HepG2 (cell line): ENCODE measurements at regions not wholly inside any gene's neighbourhood (a gene's known extent, or its start where the extent isn't known, plus 50 kb on each side); places are given as distances from the start of the nearest gene placed in this dataset.

Experiments
- ATAC-seq: fragments of 200-7000 bp; cut with Tn5 transposase; 3 replicates; pipeline ENCODE4 v1.9.1; 2020; ENCODE audit warnings: mild to moderate bottlenecking, moderate library complexity
- BruUV-seq: library from RNA; stranded (reverse); fragments of 400-500 nt; replicated peaks from 2 replicates; lab custom pipeline; 2021; lab: Mats Ljungman, UMichigan
- CTCF ChIA-PET: fragments of 300-600 bp; formaldehyde crosslinking; extraction: SDS; loops from one replicate; lab custom pipeline; 2021; ENCODE audit warnings: low total read pairs, inconsistent platforms, low intra/inter-chr PET ratio; lab: Yijun Ruan, JAX
- POLR2A ChIA-PET: fragments of 350-600 bp; sonication (Branson Sonifier 250); formaldehyde crosslinking; loops from one replicate; lab custom pipeline; 2020; ENCODE audit warnings: antibody characterized with exemption, inconsistent platforms; lab: Yijun Ruan, JAX
- DNase-seq: peaks from one replicate; pipeline ENCODE4 v3.0.0-alpha.2; 2015; ENCODE audit warnings: low spot score
- FAIRE-seq: peaks from 3 replicates; lab custom pipeline; 2011; peaks lifted over from hg19 to GRCh38; lab: Jason Lieb, UNC
- H2AFZ ChIP-seq: one replicate; pipeline ENCODE4 v1.6.1; 2011; ENCODE audit warnings: low read length, inconsistent platforms
- H3K27ac ChIP-seq: fragments of 300-600 bp; 3 replicates; pipeline ENCODE4 v1.8.0; 2011; ENCODE audit warnings: mixed run types, mild to moderate bottlenecking, mixed read lengths, low read length, inconsistent platforms; ENCODE audit not compliant: insufficient read depth; ENCODE audit errors: extremely low read length
- H3K27me3 ChIP-seq, 2 experiments: fragments of 200-600 bp in 1 of 2; 2 replicates in 1 of 2; 3 replicates in 1 of 2; pipeline versions ENCODE4 v1.6.0 to v1.8.0; 2011; ENCODE audit warnings: low read length in 2 of 2, mild to moderate bottlenecking in 2 of 2, moderate library complexity in 2 of 2, inconsistent platforms in 1 of 2; ENCODE audit not compliant: insufficient read depth in 2 of 2, control insufficient read depth in 1 of 2
- H3K36me3 ChIP-seq, 2 experiments: fragments of 200-600 bp in 1 of 2; replicated peaks in 1 of 2; 2 replicates in 1 of 2; 3 replicates in 1 of 2; pipeline versions ENCODE4 v1.5.1 to v1.8.0; 2011; ENCODE audit warnings: low read length in 2 of 2, inconsistent platforms in 1 of 2; ENCODE audit not compliant: insufficient read depth in 2 of 2, control insufficient read depth in 1 of 2
- H3K4me1 ChIP-seq: 2 replicates; pipeline ENCODE4 v1.5.1; 2012; ENCODE audit warnings: low read length, inconsistent platforms; ENCODE audit not compliant: insufficient read depth
- H3K4me2 ChIP-seq: 2 replicates; pipeline ENCODE4 v1.6.0; 2011; ENCODE audit warnings: low read depth, low read length, inconsistent platforms
- H3K4me3 ChIP-seq, 3 experiments: fragments of 200-600 bp in 1 of 3; sonication (generic), shearing (Covaris generic) in 1 of 3; replicated peaks in 1 of 3; 2 replicates each; pipeline ENCODE4 v1.5.1; 2011 to 2016; ENCODE audit warnings: low read length in 3 of 3, inconsistent platforms in 2 of 3, low read depth in 2 of 3, mild to moderate bottlenecking in 2 of 3, control low read depth in 1 of 3, mixed read lengths in 1 of 3; ENCODE audit not compliant: insufficient read depth in 1 of 3
- H3K79me2 ChIP-seq: one replicate; pipeline ENCODE4 v1.6.1; 2011; ENCODE audit warnings: low read length, inconsistent platforms; ENCODE audit not compliant: insufficient read depth
- H3K9ac ChIP-seq: 2 replicates; pipeline ENCODE4 v1.6.0; 2011; ENCODE audit warnings: mild to moderate bottlenecking, low read depth, low read length, inconsistent platforms; ENCODE audit not compliant: insufficient read depth
- H3K9me3 ChIP-seq: 2 replicates; pipeline ENCODE4 v1.5.1; 2012; ENCODE audit warnings: mild to moderate bottlenecking, low read length
- H4K20me1 ChIP-seq: 2 replicates; pipeline ENCODE4 v1.6.0; 2011; ENCODE audit warnings: inconsistent platforms, mild to moderate bottlenecking, low read length, moderate library complexity; ENCODE audit not compliant: insufficient read depth
- CBX2 ChIP-seq, 2 experiments: fragments of 200-600 bp in 1 of 2; sonication (generic); formaldehyde crosslinking in 1 of 2; IDR thresholded peaks; 2 replicates each; pipeline versions ENCODE4 v1.7.0 to v1.8.1; 2018 to 2022; ENCODE audit warnings: low read depth in 2 of 2, low read length in 1 of 2, mild to moderate bottlenecking in 1 of 2, missing genetic modification reagents in 1 of 2
- HES4 ChIP-seq: sonication (generic); formaldehyde crosslinking; IDR thresholded peaks from 2 replicates; pipeline ENCODE4 v1.9.0; 2021; ENCODE audit warnings: mild to moderate bottlenecking, missing genetic modification reagents, borderline replicate concordance
- HMGA1 ChIP-seq: sonication (generic); formaldehyde crosslinking; conservative IDR thresholded peaks from 2 replicates; pipeline ENCODE4 v1.4.0; 2020; ENCODE audit warnings: missing genetic modification reagents
- IRF2 ChIP-seq: IDR thresholded peaks from 2 replicates; pipeline ENCODE4 v1.6.1; 2018; ENCODE audit warnings: missing genetic modification reagents, missing compliant biosample characterization
- NONO ChIP-seq, 2 experiments: fragments of 450-650 bp in 1 of 2; sonication (generic) in 1 of 2; formaldehyde crosslinking in 1 of 2; IDR thresholded peaks in 1 of 2; conservative IDR thresholded peaks in 1 of 2; 2 replicates each; pipeline versions ENCODE4 v1.6.1 to v1.8.0; 2017 to 2022; ENCODE audit warnings: mild to moderate bottlenecking in 1 of 2, missing genetic modification reagents in 1 of 2, moderate library complexity in 1 of 2
- SMARCC2 ChIP-seq: fragments of 450-650 bp; IDR thresholded peaks from 2 replicates; pipeline ENCODE4 v1.6.1; 2017; ENCODE audit warnings: antibody characterized with exemption, mild to moderate bottlenecking
- YEATS4 ChIP-seq: sonication (generic); formaldehyde crosslinking; IDR thresholded peaks from 2 replicates; pipeline ENCODE4 v1.4.0; 2020; ENCODE audit warnings: missing genetic modification reagents, borderline replicate concordance
- ZKSCAN5 ChIP-seq: sonication (generic); formaldehyde crosslinking; IDR thresholded peaks from 2 replicates; pipeline ENCODE4 v1.5.1; 2020; ENCODE audit warnings: mild to moderate bottlenecking, missing genetic modification reagents
- ZNF180 ChIP-seq: sonication (generic); formaldehyde crosslinking; IDR thresholded peaks from 2 replicates; pipeline ENCODE4 v1.4.0; 2020; ENCODE audit warnings: low read depth, missing genetic modification reagents, borderline replicate concordance
- ZNF740 ChIP-seq: sonication (generic); formaldehyde crosslinking; IDR thresholded peaks from 2 replicates; pipeline ENCODE4 v1.4.0; 2020; ENCODE audit warnings: missing genetic modification reagents
- WGBS: methylation state at CpG from one replicate; pipeline ENCODE4 v1.1.6; 2017; ENCODE audit warnings: low lambda C conversion rate; 5-methylcytosine and 5-hydroxymethylcytosine counted together
- in situ Hi-C: cut with HindIII; loops from 2 replicates; pipeline ENCODE4 v1.10.0; 2017; ENCODE audit warnings: low pct_unique_long_range_greater_than_20kb; ENCODE audit not compliant: extremely low pct_ligation_motif_present
- intact Hi-C: fragments of 100-400 bp; cut with micrococcal nuclease; formaldehyde crosslinking; loops from one replicate; pipeline ENCODE4 v1.10.0; 2022; ENCODE audit not compliant: unreplicated experiment

GRCh38 chr13:106423530-106423929 is 111.9 kb downstream of the EFNB2 start:
- 23% methylated on average over 7 of the region's 7 CpGs for WGBS
- DNase-seq (no peak), FAIRE-seq (no peak), ATAC-seq (no peak)
- H3K4me2 ChIP-seq: no peak overlapping the region
- TF ChIP-seq HMGA1 (CRISPR knock-in tag): no peak
- TF ChIP-seq ZKSCAN5 (CRISPR knock-in tag): no peak
- TF ChIP-seq HES4 (CRISPR knock-in tag): no peak
- TF ChIP-seq ZNF180 (CRISPR knock-in tag): no peak
- no peak for TF ChIP-seq IRF2 (CRISPR knock-in tag)
- TF ChIP-seq YEATS4 (CRISPR knock-in tag): no peak
- TF ChIP-seq NONO (IDR thresholded peaks at IDR 0.05): no peak
- no peak for TF ChIP-seq NONO (CRISPR knock-in tag; conservative IDR thresholded peaks at IDR 0.05)
- no peak for TF ChIP-seq CBX2 (IDR thresholded peaks at IDR 0.05; ENCODE audit: low read depth, low read length)
- TF ChIP-seq CBX2 (CRISPR knock-in tag; IDR thresholded peaks at IDR 0.05; ENCODE audit: low read depth): no peak
- TF ChIP-seq ZNF740: no peak
- TF ChIP-seq SMARCC2: no peak
- no peaks in the 10 kb centered on the region for H3K36me3 ChIP-seq
- no peak overlapping the region for H3K4me3 ChIP-seq
- H3K79me2 ChIP-seq: no peaks in the 10 kb centered on the region
- intact Hi-C loops: no loop called here
- no peaks in the 10 kb centered on the region for H3K9me3 ChIP-seq
- no TSS peak for BruUV-seq
- H3K27ac ChIP-seq: no peak overlapping the region
- H3K4me1 ChIP-seq: no peaks in the 10 kb centered on the region
- no peak overlapping the region for H2AFZ ChIP-seq
- H3K27me3 ChIP-seq: no peaks in the 10 kb centered on the region; a peak in 1 of 5 replicates
- H3K9ac ChIP-seq: no peak overlapping the region
- in situ Hi-C loops: no loop called here
- ChIA-PET POLR2A (no interaction called here), CTCF (no interaction called here)
- no peaks in the 10 kb centered on the region for H4K20me1 ChIP-seq
